Aorta (tissue), 5 donors: ENCODE measurements at regions not wholly inside any gene's neighbourhood (a gene's known extent, or its start where the extent isn't known, plus 50 kb on each side); places are given as distances from the start of the nearest gene placed in this dataset.

Experiments
- ATAC-seq: fragments of 200-7000 bp; cut with Tn5 transposase; one replicate; pipeline ENCODE4 v1.9.1; 2022; ENCODE audit warnings: moderate library complexity; ENCODE audit not compliant: low FRiP score
- DNase-seq, 2 donors: peaks; one replicate each; pipeline ENCODE4 v3.0.0-alpha.2; 2020
- H3K27ac ChIP-seq, 2 donors: one replicate each; pipeline ENCODE4 v1.5.1; 2013; ENCODE audit warnings: low read length in 2 of 2, mild to moderate bottlenecking in 2 of 2, moderate library complexity in 2 of 2, control low read depth in 1 of 2, inconsistent platforms in 1 of 2, low read depth in 1 of 2
- H3K27me3 ChIP-seq, 2 donors: one replicate each; pipeline ENCODE4 v1.6.1; 2013; ENCODE audit warnings: control low read depth in 1 of 2, low read length in 1 of 2, mild to moderate bottlenecking in 1 of 2, moderate library complexity in 1 of 2; ENCODE audit not compliant: insufficient read depth in 2 of 2, control insufficient read depth in 1 of 2
- H3K36me3 ChIP-seq, 2 donors: one replicate each; pipeline ENCODE4 v1.6.1; 2013; ENCODE audit warnings: control low read depth in 1 of 2, low read length in 1 of 2, mild to moderate bottlenecking in 1 of 2; ENCODE audit not compliant: insufficient read depth in 2 of 2, control insufficient read depth in 1 of 2
- H3K4me1 ChIP-seq, 2 donors: one replicate each; pipeline ENCODE4 v1.6.1; 2013; ENCODE audit warnings: low read length in 2 of 2, control low read depth in 1 of 2, mild to moderate bottlenecking in 1 of 2, moderate library complexity in 1 of 2; ENCODE audit not compliant: insufficient read depth in 2 of 2, control insufficient read depth in 1 of 2
- H3K4me3 ChIP-seq, 2 donors: one replicate each; pipeline ENCODE4 v1.5.1; 2013; ENCODE audit warnings: low read length in 2 of 2, control low read depth in 1 of 2, mild to moderate bottlenecking in 1 of 2
- H3K9me3 ChIP-seq: one replicate; pipeline ENCODE4 v1.6.1; 2013; ENCODE audit warnings: mild to moderate bottlenecking, low read length; ENCODE audit not compliant: control insufficient read depth
- WGBS, 2 donors: extraction: QIAGEN DNeasy Blood & Tissue Kit; methylation state at CpG; one replicate each; pipeline ENCODE4 v1.1.7; 2013; 5-methylcytosine and 5-hydroxymethylcytosine counted together
- intact Hi-C, 2 donors: fragments of 100-400 bp; cut with DNase I; formaldehyde crosslinking; loops; one replicate each; pipeline versions ENCODE4 v1.14.2 to v1.15.0; 2022
- donor health status: healthy with polysubstance abuse.
- donor health status: Bipolar disorder and iron deficiency.
- donor health status: DM: no; HTN: no; CAD: no.
- donor health status: DM: no; HTN: no; CAD: no.
- donor health status: DM: yes; HTN: yes; CAD: no.

DNA sequence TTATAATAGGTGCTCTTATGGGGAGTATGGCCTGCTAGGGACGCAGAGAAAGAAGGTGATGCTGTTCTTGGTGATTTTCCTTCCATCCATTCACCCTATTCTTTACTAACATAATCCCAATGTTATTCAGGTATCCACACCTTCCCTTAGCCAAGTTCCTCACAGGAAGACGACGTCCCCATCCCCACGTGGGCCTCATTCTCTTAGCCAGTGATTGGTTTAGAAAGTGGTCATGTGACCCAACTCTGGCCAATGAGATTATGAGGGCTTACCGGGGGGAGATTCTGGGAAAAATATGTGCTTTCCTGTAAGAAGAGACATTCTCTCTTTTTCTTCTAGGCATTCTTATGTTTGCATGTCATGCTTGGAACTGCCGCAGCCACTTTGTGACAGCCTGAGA, 474.7 kb downstream of the HAPSTR1 start:
- Histone ChIP-seq H3K9me3 (peaks cover 2% of the 10 kb centered on the region), H3K27me3 (no peaks in the 10 kb centered on the region), H3K4me3 (no peak overlapping the region), H3K4me1 (no peaks in the 10 kb centered on the region), H3K27ac (no peak overlapping the region), H3K36me3 (no peaks in the 10 kb centered on the region)
- 83 to 88% methylated on average over 6 of the region's 6 CpGs for WGBS, 2 donors
- intact Hi-C loops: loop anchor here in 1 of 2 donors (10.0 kb wide), 1 partner anchor 191 kb away; no protein-coding TSS in a partner anchor
- DNase-seq (no peak), ATAC-seq (no peak)

DNA sequence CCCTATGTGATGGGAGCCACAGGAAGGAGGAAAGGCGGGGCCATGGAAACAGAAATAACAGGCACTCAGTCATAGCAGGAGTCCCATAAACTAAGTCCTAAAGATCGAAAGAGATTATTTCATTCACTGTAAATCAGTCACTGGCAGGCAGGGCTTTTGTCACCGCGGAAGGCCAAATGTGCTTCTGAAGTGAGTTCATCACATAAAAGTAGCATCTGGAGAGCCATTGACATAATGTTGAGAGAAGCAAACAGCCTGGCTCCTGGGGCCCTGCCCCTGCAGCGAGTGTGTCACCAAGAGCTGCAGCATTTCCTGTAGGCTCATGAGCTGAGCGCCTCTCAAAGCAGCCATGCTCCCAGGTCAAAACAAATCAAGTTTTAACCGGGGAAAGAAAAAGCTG, 476.2 kb downstream of the HAPSTR1 start:
- H3K27ac ChIP-seq: no peak overlapping the region
- intact Hi-C loops: loop anchor here in 1 of 2 donors (10.0 kb wide), 1 partner anchor 193 kb away; no protein-coding TSS in a partner anchor
- H3K36me3 ChIP-seq: no peaks in the 10 kb centered on the region
- no peak overlapping the region for H3K4me3 ChIP-seq
- peaks cover 4% of the 10 kb centered on the region for H3K9me3 ChIP-seq
- DNase-seq (no peak), ATAC-seq (no peak)
- H3K27me3 ChIP-seq: no peaks in the 10 kb centered on the region
- H3K4me1 ChIP-seq: no peaks in the 10 kb centered on the region
- WGBS, 2 donors: 21 to 41% methylated on average over 7 of the region's 7 CpGs

DNA sequence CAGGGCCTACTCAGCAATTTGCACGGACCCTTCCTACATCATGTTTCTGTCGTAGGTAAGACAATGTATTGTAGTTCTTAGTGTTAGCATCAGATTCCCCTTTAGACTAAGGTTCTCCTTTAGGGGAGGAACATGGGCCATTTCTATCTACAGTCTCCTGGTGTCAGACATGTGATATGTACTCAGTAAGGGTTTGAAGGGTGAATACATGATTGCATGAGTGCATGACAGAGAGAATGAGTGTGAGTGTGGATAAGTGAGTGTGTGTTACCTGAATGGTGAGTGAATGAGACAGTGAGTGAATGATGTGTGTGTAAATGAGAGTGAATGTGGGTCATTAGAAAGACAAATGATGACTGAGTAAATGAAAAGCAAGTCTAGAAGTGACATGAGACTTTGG, 476.8 kb downstream of the HAPSTR1 start:
- Histone ChIP-seq H3K4me1 (no peaks in the 10 kb centered on the region), H3K27me3 (no peaks in the 10 kb centered on the region), H3K4me3 (no peak overlapping the region), H3K36me3 (no peaks in the 10 kb centered on the region), H3K9me3 (peaks cover 4% of the 10 kb centered on the region), H3K27ac (no peak overlapping the region)
- intact Hi-C loops: loop anchor here in 1 of 2 donors (10.0 kb wide), 1 partner anchor 193 kb away; no protein-coding TSS in a partner anchor
- 46 to 63% methylated on average over 2 of the region's 2 CpGs for WGBS, 2 donors
- ATAC-seq: no peak
- DNase-seq: no peak

DNA sequence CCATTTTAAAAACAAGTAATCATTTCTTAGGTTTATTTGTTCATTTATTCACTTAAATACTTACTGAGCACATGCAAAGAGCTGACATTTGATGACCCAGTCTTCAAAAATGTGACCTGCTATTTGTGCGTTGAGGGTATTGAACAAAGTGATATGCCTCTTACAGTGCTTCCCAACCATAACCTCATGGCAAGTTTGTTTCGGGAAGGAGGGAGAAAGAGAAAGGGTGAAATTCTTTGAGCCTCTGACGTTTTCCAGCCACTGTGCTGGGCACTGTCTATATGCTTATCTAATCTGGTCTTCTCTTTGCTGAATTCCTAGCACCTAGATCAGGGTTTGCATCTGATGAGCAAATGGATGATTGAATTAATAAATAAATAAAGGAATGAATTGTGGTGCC, 479.1 kb downstream of the HAPSTR1 start:
- peaks cover 4% of the 10 kb centered on the region for H3K9me3 ChIP-seq
- ATAC-seq (no peak), DNase-seq (no peak)
- intact Hi-C loops: no loop called here
- no peak overlapping the region for H3K27ac ChIP-seq
- no peaks in the 10 kb centered on the region for H3K36me3 ChIP-seq
- no peaks in the 10 kb centered on the region for H3K27me3 ChIP-seq
- no peak overlapping the region for H3K4me3 ChIP-seq
- WGBS, 2 donors: 34 to 54% methylated on average over 3 of the region's 3 CpGs
- no peaks in the 10 kb centered on the region for H3K4me1 ChIP-seq

DNA sequence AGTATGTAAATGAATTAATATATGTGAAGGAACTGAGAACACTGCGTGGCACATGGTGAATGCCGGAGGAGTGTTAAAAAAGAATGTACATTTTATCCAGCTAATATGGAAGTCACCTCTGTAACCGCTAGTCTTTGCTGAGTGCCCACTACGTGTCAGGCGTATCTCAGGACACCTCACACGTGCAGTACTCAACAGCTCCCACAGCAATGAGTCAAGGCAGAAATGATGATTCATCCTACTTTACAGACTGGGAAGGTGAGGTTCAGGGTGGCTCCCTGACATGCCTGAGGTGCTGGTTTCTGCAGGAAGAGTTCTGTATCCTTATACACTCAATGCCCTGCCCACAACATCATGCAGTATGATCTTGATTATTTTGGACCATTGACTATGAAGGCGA, 487.0 kb downstream of the HAPSTR1 start:
- intact Hi-C loops: no loop called here

DNA sequence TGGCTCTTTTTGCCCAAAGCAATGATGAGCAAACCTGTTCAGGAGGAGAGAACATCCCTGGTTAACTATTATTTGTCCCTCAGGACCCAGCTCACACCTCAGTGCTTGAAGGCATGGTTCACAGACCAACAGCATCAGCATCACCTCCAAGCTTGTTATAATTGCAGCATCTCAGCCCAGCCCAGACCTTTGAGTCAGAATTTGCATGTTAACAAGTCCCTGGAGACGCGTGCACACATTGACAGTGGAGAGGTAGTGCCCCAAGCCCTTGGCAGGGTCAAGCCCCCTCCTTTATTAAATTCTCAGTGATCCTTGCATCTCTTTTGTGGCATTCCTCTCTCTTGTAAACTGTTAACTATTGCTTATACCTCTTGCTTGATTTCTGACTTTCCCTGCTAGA, 488.6 kb downstream of the HAPSTR1 start:
- no peaks in the 10 kb centered on the region for H3K9me3 ChIP-seq
- ATAC-seq: no peak
- WGBS, 2 donors: 66 to 81% methylated on average over 2 of the region's 2 CpGs

More for the DNA sequence above, 487.0 kb downstream of the HAPSTR1 start:
- 73 to 75% methylated on average over 7 of the region's 7 CpGs for whole genome bisulfite sequencing, 2 donors
- Histone ChIP-seq H3K27ac (no peak overlapping the region), H3K4me1 (no peaks in the 10 kb centered on the region), H3K27me3 (no peaks in the 10 kb centered on the region), H3K9me3 (no peaks in the 10 kb centered on the region), H3K4me3 (no peak overlapping the region), H3K36me3 (no peaks in the 10 kb centered on the region)
- DNase-seq: no peak
- ATAC-seq: no peak

DNA sequence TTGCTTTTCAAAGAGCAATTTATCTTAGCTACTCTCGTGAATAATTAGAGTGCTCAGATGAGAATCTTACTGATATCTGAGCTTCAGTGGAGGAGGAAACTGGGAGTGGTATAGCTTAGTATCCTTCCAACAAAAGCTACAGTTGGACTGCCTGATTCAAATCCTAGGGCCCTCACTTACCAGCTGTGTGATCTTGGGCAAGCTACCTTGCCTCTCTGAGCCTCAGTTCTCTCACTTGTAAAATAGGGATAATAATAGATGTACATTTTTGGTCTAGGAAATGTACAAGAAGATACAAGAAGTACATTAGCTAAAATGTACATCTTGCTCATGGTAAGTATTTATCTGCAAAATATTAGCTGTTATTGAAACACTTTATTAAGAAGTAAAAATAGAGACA, 502.0 kb downstream of the HAPSTR1 start:
- 33 to 36% methylated on average over 1 of the region's 1 CpG for WGBS, 2 donors
- no peaks in the 10 kb centered on the region for H3K36me3 ChIP-seq
- no peak for ATAC-seq
- no peak overlapping the region for H3K4me3 ChIP-seq
- DNase-seq: no peak
- no peaks in the 10 kb centered on the region for H3K4me1 ChIP-seq
- no peak overlapping the region for H3K27ac ChIP-seq
- peaks cover 0 to 2% of the 10 kb centered on the region in 2 donors for H3K27me3 ChIP-seq
- no peaks in the 10 kb centered on the region for H3K9me3 ChIP-seq
- intact Hi-C loops: no loop called here

More for the DNA sequence above, 488.6 kb downstream of the HAPSTR1 start:
- Histone ChIP-seq H3K4me3 (no peak overlapping the region), H3K27me3 (no peaks in the 10 kb centered on the region), H3K27ac (no peak overlapping the region), H3K36me3 (no peaks in the 10 kb centered on the region), H3K4me1 (no peaks in the 10 kb centered on the region)
- DNase-seq: no peak
- intact Hi-C loops: no loop called here

DNA sequence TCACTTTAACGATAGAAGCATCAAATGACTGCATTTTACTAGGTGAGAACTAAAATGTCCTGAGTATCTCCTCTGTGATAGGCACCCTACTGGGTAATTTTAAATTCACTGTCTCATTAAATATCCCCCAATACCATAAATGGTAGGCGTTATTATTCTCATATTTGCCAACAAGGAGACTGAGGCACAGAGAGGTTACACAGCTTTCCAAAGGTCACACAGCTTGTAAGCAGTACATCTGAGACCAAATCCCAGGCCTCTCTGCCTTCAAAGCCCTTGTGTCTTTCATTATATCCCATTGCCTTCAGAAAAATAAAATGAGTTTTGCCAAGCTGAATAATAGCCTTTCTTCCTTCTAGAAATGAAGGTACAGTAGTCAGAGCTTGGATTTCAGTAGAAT, 502.6 kb downstream of the HAPSTR1 start:
- Histone ChIP-seq H3K4me1 (no peaks in the 10 kb centered on the region), H3K4me3 (no peak overlapping the region), H3K36me3 (no peaks in the 10 kb centered on the region), H3K27ac (no peak overlapping the region), H3K9me3 (no peaks in the 10 kb centered on the region), H3K27me3 (peaks cover 0 to 2% of the 10 kb centered on the region in 2 donors)
- intact Hi-C loops: no loop called here
- ATAC-seq: no peak
- WGBS, 2 donors: 78 to 80% methylated on average over 2 of the region's 2 CpGs
- DNase-seq: no peak

DNA sequence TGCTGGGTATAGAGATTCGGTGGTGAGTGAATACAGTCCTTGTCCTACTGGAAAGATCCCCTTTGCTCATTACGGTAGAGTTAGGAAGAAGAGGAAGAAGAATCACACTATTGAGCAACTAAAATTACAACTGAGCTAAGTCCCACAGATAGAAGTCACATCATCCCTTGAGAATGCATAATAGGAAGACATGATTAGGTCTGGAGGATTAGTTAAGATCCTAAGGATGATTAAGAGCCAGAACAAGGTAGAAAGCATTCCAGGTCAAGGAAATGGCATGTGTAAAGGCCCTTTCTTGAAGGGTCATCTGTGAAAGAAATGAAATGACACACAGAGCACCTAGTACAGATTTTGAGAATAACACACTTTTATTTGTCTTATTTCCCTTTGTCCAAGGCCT, 503.5 kb downstream of the HAPSTR1 start:
- intact Hi-C loops: no loop called here

More for the DNA sequence above, 503.5 kb downstream of the HAPSTR1 start:
- peaks cover 0 to 2% of the 10 kb centered on the region in 2 donors for H3K27me3 ChIP-seq
- no peak overlapping the region for H3K27ac ChIP-seq
- WGBS, 2 donors: 66 to 91% methylated on average over 2 of the region's 2 CpGs
- no peak overlapping the region for H3K4me3 ChIP-seq
- no peaks in the 10 kb centered on the region for H3K9me3 ChIP-seq
- no peak for DNase-seq
- ATAC-seq: no peak
- no peaks in the 10 kb centered on the region for H3K4me1 ChIP-seq
- H3K36me3 ChIP-seq: no peaks in the 10 kb centered on the region
